WTC11 (cell line): ENCODE measurements at regions not wholly inside any gene's neighbourhood (a gene's known extent, or its start where the extent isn't known, plus 50 kb on each side); places are given as distances from the start of the nearest gene placed in this dataset.

ENCODE experiments used
- CBFB ChIP-seq: sonication (generic); formaldehyde crosslinking; IDR thresholded peaks from 2 replicates; pipeline ENCODE4 v1.8.1; 2022; ENCODE audit warnings: mild to moderate bottlenecking, low read depth, missing genetic modification reagents
- CTCF ChIP-seq: fragments of 200-600 bp; IDR thresholded peaks from 2 replicates; pipeline ENCODE4 v1.8.0; 2022; ENCODE audit warnings: antibody characterized with exemption
- E2F1 ChIP-seq: sonication (generic); formaldehyde crosslinking; IDR thresholded peaks from 2 replicates; pipeline ENCODE4 v1.8.0; 2022; ENCODE audit warnings: mild to moderate bottlenecking, missing genetic modification reagents
- ELF4 ChIP-seq: sonication (generic); formaldehyde crosslinking; IDR thresholded peaks from 2 replicates; pipeline ENCODE4 v1.8.1; 2022; ENCODE audit warnings: low read depth, mild to moderate bottlenecking, moderate library complexity, missing genetic modification reagents
- NFYB ChIP-seq: sonication (generic); formaldehyde crosslinking; conservative IDR thresholded peaks from 2 replicates; pipeline ENCODE4 v1.8.0; 2022; ENCODE audit warnings: low read depth, missing genetic modification reagents
- ZNF121 ChIP-seq: sonication (generic); formaldehyde crosslinking; IDR thresholded peaks from 2 replicates; pipeline ENCODE4 v1.8.0; 2023; ENCODE audit warnings: missing genetic modification reagents
- ZNF263 ChIP-seq: sonication (generic); formaldehyde crosslinking; IDR thresholded peaks from 2 replicates; pipeline ENCODE4 v1.8.1; 2022; ENCODE audit warnings: low read depth, mild to moderate bottlenecking, moderate library complexity, missing genetic modification reagents

GRCh38 chr4:14446904-14447303 lies 555.4 kb upstream of the CPEB2 start:
- TF ChIP-seq ELF4 (CRISPR knock-in tag) (no peak), NFYB (CRISPR knock-in tag) (no peak), CTCF (no peak), ZNF263 (CRISPR knock-in tag) (no peak), CBFB (CRISPR knock-in tag) (no peak), E2F1 (no peak), ZNF121 (CRISPR knock-in tag) (no peak)
